HCT116 (cell line): ENCODE measurements at regions not wholly inside any gene's neighbourhood (a gene's known extent, or its start where the extent isn't known, plus 50 kb on each side); places are given as distances from the start of the nearest gene placed in this dataset.

Source experiments
- ATAC-seq: fragments of 200-7000 bp; cut with Tn5 transposase; 2 replicates; pipeline ENCODE4 v1.9.1; 2020; ENCODE audit warnings: mild to moderate bottlenecking, moderate library complexity
- BruUV-seq: library from RNA; stranded (reverse); fragments of 400-500 nt; replicated peaks from 2 replicates; lab custom pipeline; 2021; lab: Mats Ljungman, UMichigan
- CTCF ChIA-PET: fragments of 300-600 bp; sonication (Branson Sonifier 250); formaldehyde crosslinking; loops from one replicate; lab custom pipeline; 2021; ENCODE audit warnings: antibody characterized with exemption; lab: Charles Lee
- POLR2A ChIA-PET: fragments of 300-600, 350-600 bp; sonication (Branson Sonifier 250); formaldehyde crosslinking; loops from one replicate; lab custom pipeline; 2021; ENCODE audit warnings: antibody characterized with exemption; lab: Charles Lee
- RAD21 ChIA-PET, 2 experiments: fragments of 300-600 bp; sonication (Branson Sonifier 250); formaldehyde crosslinking; loops; one replicate each; lab custom pipeline; 2023; ENCODE audit warnings: low total read pairs in 2 of 2; ENCODE audit not compliant: uncharacterized antibody in 2 of 2, unreplicated experiment in 2 of 2, low non-redundant PET in 1 of 2; lab: Charles Lee
- DNase-seq: peaks from one replicate; pipeline ENCODE4 v3.0.0-alpha.2; 2010; ENCODE audit warnings: low read depth, low spot score
- H2AFZ ChIP-seq: fragments of 200-600 bp; shearing (Covaris generic), sonication (generic); 2 replicates; pipeline ENCODE4 v1.6.1; 2017; ENCODE audit warnings: low read depth, mixed run types, mixed read lengths, antibody characterized with exemption, low read length; ENCODE audit not compliant: poor library complexity, severe bottlenecking
- H3K27ac ChIP-seq: 2 replicates; pipeline ENCODE4 v1.5.1; 2012; ENCODE audit warnings: low read depth, low read length
- H3K27me3 ChIP-seq: fragments of 200-600 bp; sonication (generic); 2 replicates; pipeline ENCODE4 v1.6.1; 2016; ENCODE audit warnings: mixed run types, low read length, mixed read lengths; ENCODE audit not compliant: insufficient read depth
- H3K36me3 ChIP-seq, 2 experiments: fragments of 200-500 bp in 1 of 2; fragments of 200-600 bp in 1 of 2; sonication (Bioruptor generic) in 1 of 2; sonication (generic) in 1 of 2; 2 replicates each; pipeline versions ENCODE4 v1.5.1 to v1.6.1; 2014 to 2016; ENCODE audit warnings: low read length in 2 of 2, inconsistent platforms in 1 of 2, mixed read lengths in 1 of 2, mixed run types in 1 of 2; ENCODE audit not compliant: insufficient read depth in 2 of 2, control insufficient read depth in 1 of 2
- H3K4me1 ChIP-seq, 2 experiments: fragments of 200-600 bp in 1 of 2; sonication (generic) in 1 of 2; 2 replicates each; pipeline versions ENCODE4 v1.5.1 to v1.6.1; 2012 to 2017; ENCODE audit warnings: low read length in 2 of 2, inconsistent platforms in 1 of 2, mild to moderate bottlenecking in 1 of 2, mixed read lengths in 1 of 2, mixed run types in 1 of 2, moderate library complexity in 1 of 2; ENCODE audit not compliant: insufficient read depth in 2 of 2, control insufficient read depth in 1 of 2
- H3K4me2 ChIP-seq: fragments of 200-600 bp; sonication (generic); 2 replicates; pipeline ENCODE4 v1.6.1; 2017; ENCODE audit warnings: mixed run types, low read length, mixed read lengths
- H3K4me3 ChIP-seq, 2 experiments: fragments of 200-600 bp in 1 of 2; sonication (generic) in 1 of 2; replicated peaks in 1 of 2; 2 replicates each; pipeline ENCODE4 v1.5.1; 2011 to 2016; ENCODE audit warnings: low read length in 2 of 2, control low read depth in 1 of 2, low read depth in 1 of 2, mild to moderate bottlenecking in 1 of 2, mixed read lengths in 1 of 2, mixed run types in 1 of 2
- H3K79me2 ChIP-seq: fragments of 200-600 bp; sonication (generic); 2 replicates; pipeline ENCODE4 v1.6.1; 2017; ENCODE audit warnings: mild to moderate bottlenecking, mixed run types, low read length, moderate library complexity, mixed read lengths; ENCODE audit not compliant: insufficient read depth
- H3K9ac ChIP-seq: fragments of 200-600 bp; sonication (generic); 2 replicates; pipeline ENCODE4 v1.6.1; 2016; ENCODE audit warnings: low read length, mixed read lengths
- H3K9me2 ChIP-seq: fragments of 200-600 bp; sonication (generic), shearing (Covaris generic); 2 replicates; pipeline ENCODE4 v1.6.1; 2017; ENCODE audit warnings: mixed run types, mild to moderate bottlenecking, moderate library complexity; ENCODE audit not compliant: insufficient read depth
- H3K9me3 ChIP-seq, 2 experiments: fragments of 200-500 bp in 1 of 2; fragments of 200-600 bp in 1 of 2; sonication (Bioruptor generic) in 1 of 2; sonication (generic) in 1 of 2; 2 replicates each; pipeline ENCODE4 v1.6.1; 2014 to 2017; ENCODE audit warnings: low read length in 2 of 2, mixed read lengths in 2 of 2, inconsistent platforms in 1 of 2, low read depth in 1 of 2, mild to moderate bottlenecking in 1 of 2, mixed run types in 1 of 2, moderate library complexity in 1 of 2; ENCODE audit not compliant: control insufficient read depth in 1 of 2, insufficient read depth in 1 of 2
- H4K20me1 ChIP-seq: fragments of 200-600 bp; sonication (generic), shearing (Covaris generic); 2 replicates; pipeline ENCODE4 v1.6.1; 2017; ENCODE audit warnings: mixed run types, mild to moderate bottlenecking, moderate library complexity; ENCODE audit not compliant: insufficient read depth
- ATF3 ChIP-seq: IDR thresholded peaks from 2 replicates; pipeline ENCODE4 v1.6.1; 2012
- CBX3 ChIP-seq: IDR thresholded peaks from 2 replicates; pipeline ENCODE4 v1.6.1; 2012; ENCODE audit warnings: low read depth
- CTCF ChIP-seq, 3 experiments: fragments of 200-600 bp in 1 of 3; sonication (generic) in 1 of 3; IDR thresholded peaks in 2 of 3; conservative IDR thresholded peaks in 1 of 3; 2 replicates each; pipeline ENCODE4 v1.5.1; 2012 to 2017; ENCODE audit warnings: low read depth in 2 of 3, low read length in 2 of 3, antibody characterized with exemption in 1 of 3, borderline replicate concordance in 1 of 3, control low read depth in 1 of 3, mild to moderate bottlenecking in 1 of 3, mixed read lengths in 1 of 3, mixed run types in 1 of 3, moderate library complexity in 1 of 3; ENCODE audit not compliant: insufficient read depth in 1 of 3
- EGR1 ChIP-seq: IDR thresholded peaks from 2 replicates; pipeline ENCODE4 v1.6.1; 2012; ENCODE audit warnings: low read depth
- EZH2 ChIP-seq: fragments of 200-600 bp; sonication (generic); IDR thresholded peaks from 2 replicates; pipeline ENCODE4 v1.6.1; 2017; ENCODE audit warnings: antibody characterized with exemption, mixed run types
- FOSL1 ChIP-seq: IDR thresholded peaks from 2 replicates; pipeline ENCODE4 v1.6.1; 2012; ENCODE audit warnings: low read depth
- JUND ChIP-seq: IDR thresholded peaks from 2 replicates; pipeline ENCODE4 v1.6.1; 2012
- MAX ChIP-seq: IDR thresholded peaks from 2 replicates; pipeline ENCODE4 v1.6.1; 2012
- POLR2A ChIP-seq: IDR thresholded peaks from 2 replicates; pipeline ENCODE4 v1.7.0; 2011; ENCODE audit warnings: borderline replicate concordance; ENCODE audit not compliant: insufficient read depth, insufficient read length; ENCODE audit errors: extremely low read depth
- RAD21 ChIP-seq: IDR thresholded peaks from 2 replicates; pipeline ENCODE4 v1.6.1; 2012; ENCODE audit warnings: low read depth, mild to moderate bottlenecking
- REST ChIP-seq: IDR thresholded peaks from 2 replicates; pipeline ENCODE4 v1.6.1; 2012; ENCODE audit warnings: low read depth
- SRF ChIP-seq: IDR thresholded peaks from 2 replicates; pipeline ENCODE4 v1.6.1; 2012; ENCODE audit warnings: low read depth
- TCF7L2 ChIP-seq: IDR thresholded peaks from 2 replicates; pipeline ENCODE4 v1.7.0; 2011; ENCODE audit warnings: borderline replicate concordance, inconsistent platforms; ENCODE audit not compliant: insufficient read depth, insufficient read length; ENCODE audit errors: extremely low read depth
- YY1 ChIP-seq: IDR thresholded peaks from 2 replicates; pipeline ENCODE4 v1.6.1; 2011; ENCODE audit warnings: low read length, low read depth, moderate library complexity, mild to moderate bottlenecking; ENCODE audit not compliant: insufficient replicate concordance; ENCODE audit errors: extremely low read depth
- ZBTB33 ChIP-seq: IDR thresholded peaks from 2 replicates; pipeline ENCODE4 v1.6.1; 2011; ENCODE audit warnings: mild to moderate bottlenecking, low read length, moderate library complexity; ENCODE audit not compliant: insufficient replicate concordance; ENCODE audit errors: extremely low read depth
- ZNF274 ChIP-seq: fragments of 200-500 bp; sonication (Bioruptor generic); IDR thresholded peaks from 2 replicates; pipeline ENCODE4 v1.6.1; 2014; ENCODE audit warnings: mild to moderate bottlenecking, low read depth, low read length, inconsistent platforms
- intact Hi-C: fragments of 100-400 bp; cut with micrococcal nuclease; formaldehyde crosslinking; loops from 2 replicates; pipeline ENCODE4 v1.10.0; 2022

- POLR2A ChIA-PET: no interaction called here
- ATAC-seq: no peak
These were observed 63.6 kb upstream of the THBS1 start for GRCh38 chr15:39517122-39517855.

More at GRCh38 chr15:39517122-39517855, 63.6 kb upstream of the THBS1 start:
- Histone ChIP-seq H3K4me1 (no peaks in the 10 kb centered on the region), H2AFZ (no peak overlapping the region), H3K9ac (no peak overlapping the region), H3K9me2 (no peaks in the 10 kb centered on the region), H3K4me2 (no peak overlapping the region), H3K79me2 (no peaks in the 10 kb centered on the region), H3K27me3 (peaks cover 11% of the 10 kb centered on the region), H3K27ac (no peak overlapping the region), H4K20me1 (no peaks in the 10 kb centered on the region), H3K36me3 (no peaks in the 10 kb centered on the region), H3K4me3 (no peak overlapping the region), H3K9me3 (no peaks in the 10 kb centered on the region; a peak in 1 of 4 replicates)
- intact Hi-C loops: no loop called here
- no peak for DNase-seq
- no peak for TF ChIP-seq ZNF274
- no peak for TF ChIP-seq CTCF (IDR thresholded peaks at IDR 0.05 in 2 of 3, conservative IDR thresholded peaks at IDR 0.05 in 1 of 3; ENCODE audit: borderline replicate concordance in 1 of 3, insufficient read depth in 1 of 3, low read depth in 2 of 3, low read length in 2 of 3)
- no peak for TF ChIP-seq MAX
- no peak for TF ChIP-seq EGR1
- TF ChIP-seq CBX3: no peak
- TF ChIP-seq REST: no peak
- TF ChIP-seq JUND: no peak
- TF ChIP-seq TCF7L2: no peak
- TF ChIP-seq POLR2A: no peak
- TF ChIP-seq RAD21: no peak
- TF ChIP-seq ATF3: no peak
- TF ChIP-seq YY1: no peak
- no peak for TF ChIP-seq SRF
- TF ChIP-seq FOSL1: no peak
- TF ChIP-seq EZH2: no peak
- no peak for TF ChIP-seq ZBTB33
- ChIA-PET RAD21 (no interaction called here), CTCF (no interaction called here)
- no TSS peak for BruUV-seq
